GM12892 (cell line): ENCODE measurements at regions not wholly inside any gene's neighbourhood (a gene's known extent, or its start where the extent isn't known, plus 50 kb on each side); places are given as distances from the start of the nearest gene placed in this dataset.

ENCODE experiments used
- POLR2A ChIP-seq: IDR thresholded peaks from 2 replicates; pipeline ENCODE4 v1.6.1; 2011; ENCODE audit warnings: low read depth, low read length, control low read depth
- POLR2AphosphoS5 ChIP-seq: IDR thresholded peaks from 2 replicates; pipeline ENCODE4 v1.6.1; 2011; ENCODE audit warnings: low read depth, low read length, control low read depth
- TAF1 ChIP-seq: IDR thresholded peaks from 2 replicates; pipeline ENCODE4 v1.6.1; 2011; ENCODE audit warnings: low read depth, mild to moderate bottlenecking, control low read depth, low read length, borderline replicate concordance

DNA sequence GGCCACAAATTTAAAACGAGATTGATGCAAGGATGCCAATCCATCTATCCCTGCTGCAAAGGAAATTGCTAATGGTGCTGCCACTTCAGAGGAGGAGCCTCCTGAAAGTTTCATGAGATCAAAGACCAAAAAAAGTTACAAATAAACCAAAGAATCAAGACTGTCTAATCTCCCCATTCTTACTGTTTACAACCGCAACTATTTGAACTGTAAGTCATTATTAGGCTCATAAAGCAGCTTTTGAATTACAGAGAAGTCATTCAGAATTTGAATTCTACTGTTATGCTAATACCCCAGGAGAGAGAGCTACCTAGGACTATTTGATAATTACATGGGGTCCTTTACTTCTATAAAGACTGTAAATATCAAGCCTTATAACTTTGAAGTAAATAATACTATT is 1613.6 kb upstream of the WWC1 start:
- no peak for TF ChIP-seq POLR2A
- TF ChIP-seq TAF1, result no peak
- TF ChIP-seq POLR2AphosphoS5, result no peak
